K562 (cell line): ENCODE measurements at regions not wholly inside any gene's neighbourhood (a gene's known extent, or its start where the extent isn't known, plus 50 kb on each side); places are given as distances from the start of the nearest gene placed in this dataset.

Experiments used
- ATAC-seq: fragments of 200-7000 bp; cut with Tn5 transposase; 3 replicates; pipeline ENCODE4 v1.9.1; 2020; ENCODE audit warnings: moderate library complexity
- BruUV-seq: library from RNA; stranded (reverse); fragments of 400-500 nt; replicated peaks from 2 replicates; lab custom pipeline; 2021; lab: Mats Ljungman, UMichigan
- CTCF ChIA-PET: fragments of 300-600 bp; formaldehyde crosslinking; extraction: SDS; loops from one replicate; lab custom pipeline; 2021; ENCODE audit warnings: low intra/inter-chr PET ratio; lab: Yijun Ruan, JAX
- POLR2A ChIA-PET: fragments of 300-600, 350-650 bp; sonication (Branson Sonifier 250); formaldehyde crosslinking; extraction: SDS; loops from one replicate; lab custom pipeline; 2021; ENCODE audit warnings: antibody characterized with exemption, inconsistent platforms; lab: Yijun Ruan, JAX
- DNase-seq, 4 experiments: peaks; one replicate each; pipeline versions ENCODE4 v3.0.0 to v3.0.0-alpha.2; 2011 to 2018; ENCODE audit warnings: low spot score in 3 of 4, mixed read lengths in 3 of 4; ENCODE audit errors: extremely low read depth in 1 of 4
- FAIRE-seq: peaks from 2 replicates; lab custom pipeline; 2011; peaks lifted over from hg19 to GRCh38; lab: Jason Lieb, UNC
- H2AFZ ChIP-seq: 2 replicates; pipeline ENCODE4 v1.6.0; 2011; ENCODE audit warnings: low read depth, low read length, control low read depth, inconsistent platforms
- H3K27ac ChIP-seq: fragments of 200-600 bp; 3 replicates; pipeline ENCODE4 v1.8.0; 2011; ENCODE audit warnings: low read depth, mild to moderate bottlenecking, control low read depth, inconsistent platforms, low read length, moderate library complexity, mixed read lengths; ENCODE audit errors: extremely low read depth
- H3K27me3 ChIP-seq, 2 experiments: fragments of 300-600 bp in 1 of 2; 2 replicates in 1 of 2; 3 replicates in 1 of 2; pipeline versions ENCODE4 v1.6.0 to v1.8.0; 2011; ENCODE audit warnings: inconsistent platforms in 2 of 2, low read length in 2 of 2, mild to moderate bottlenecking in 1 of 2, mixed read lengths in 1 of 2, moderate library complexity in 1 of 2; ENCODE audit not compliant: control insufficient read depth in 2 of 2, insufficient read depth in 2 of 2
- H3K36me3 ChIP-seq: fragments of 300-600 bp; 3 replicates; pipeline ENCODE4 v1.8.0; 2011; ENCODE audit warnings: mild to moderate bottlenecking, low read length, inconsistent platforms; ENCODE audit not compliant: control insufficient read depth, insufficient read depth
- H3K4me1 ChIP-seq, 2 experiments: fragments of 200-600 bp in 1 of 2; replicated peaks in 1 of 2; 2 replicates in 1 of 2; 3 replicates in 1 of 2; pipeline versions ENCODE4 v1.5.1 to v1.8.0; 2011; ENCODE audit warnings: inconsistent platforms in 2 of 2, low read length in 2 of 2, mild to moderate bottlenecking in 1 of 2, mixed read lengths in 1 of 2, moderate library complexity in 1 of 2; ENCODE audit not compliant: control insufficient read depth in 2 of 2, insufficient read depth in 2 of 2
- H3K4me2 ChIP-seq: 2 replicates; pipeline ENCODE4 v1.6.1; 2011; ENCODE audit warnings: low read length, control low read depth, inconsistent platforms, mixed read lengths; ENCODE audit not compliant: insufficient read depth
- H3K4me3 ChIP-seq: fragments of 200-600 bp; sonication (generic), shearing (Covaris generic); 2 replicates; pipeline ENCODE4 v1.5.1; 2016; ENCODE audit warnings: control low read depth, inconsistent platforms
- H3K79me2 ChIP-seq: fragments of 200-600 bp; 3 replicates; pipeline ENCODE4 v1.8.0; 2011; ENCODE audit warnings: low read length, inconsistent platforms; ENCODE audit not compliant: control insufficient read depth, insufficient read depth
- H3K9ac ChIP-seq, 2 experiments: 2 replicates each; pipeline versions ENCODE4 v1.6.0 to v1.6.1; 2011; ENCODE audit warnings: low read depth in 2 of 2, low read length in 2 of 2, control low read depth in 1 of 2, inconsistent platforms in 1 of 2, mild to moderate bottlenecking in 1 of 2, mixed read lengths in 1 of 2; ENCODE audit not compliant: insufficient read depth in 1 of 2
- H3K9me1 ChIP-seq: one replicate; pipeline ENCODE4 v1.6.0; 2011; ENCODE audit warnings: inconsistent platforms, mild to moderate bottlenecking, low read length, moderate library complexity; ENCODE audit not compliant: control insufficient read depth, insufficient read depth
- H3K9me3 ChIP-seq: replicated peaks from 2 replicates; pipeline ENCODE4 v1.5.1; 2011; ENCODE audit warnings: low read depth, low read length, inconsistent platforms; ENCODE audit not compliant: control insufficient read depth, insufficient read depth
- H4K20me1 ChIP-seq: replicated peaks from 2 replicates; pipeline ENCODE4 v1.6.1; 2011; ENCODE audit warnings: low read length, inconsistent platforms, mixed read lengths; ENCODE audit not compliant: control insufficient read depth, insufficient read depth
- ATF7 ChIP-seq: fragments of 450-650 bp; IDR thresholded peaks from 2 replicates; pipeline ENCODE4 v1.7.1; 2014; ENCODE audit warnings: mild to moderate bottlenecking, moderate library complexity
- CSDE1 ChIP-seq, 2 experiments: fragments of 450-650 bp; IDR thresholded peaks; 2 replicates each; pipeline ENCODE4 v1.6.1; 2016; ENCODE audit warnings: mild to moderate bottlenecking in 1 of 2
- ELK3 ChIP-seq: fragments of 450-650 bp; formaldehyde crosslinking; IDR thresholded peaks from 2 replicates; pipeline ENCODE4 v1.4.0; 2020; ENCODE audit warnings: mild to moderate bottlenecking
- GTF2A2 ChIP-seq: IDR thresholded peaks from 2 replicates; pipeline ENCODE4 v1.6.1; 2016; ENCODE audit warnings: mild to moderate bottlenecking, missing genetic modification characterization, missing compliant biosample characterization
- HNRNPLL ChIP-seq: fragments of 200-400 bp; formaldehyde crosslinking; IDR thresholded peaks from 2 replicates; pipeline ENCODE4 v1.6.1; 2017; ENCODE audit warnings: low read length, low read depth, mild to moderate bottlenecking; ENCODE audit not compliant: poor library complexity, severe bottlenecking
- L3MBTL2 ChIP-seq: fragments of 450-650 bp; IDR thresholded peaks from 2 replicates; pipeline ENCODE4 v1.6.1; 2016; ENCODE audit warnings: mild to moderate bottlenecking, moderate library complexity
- PCBP1 ChIP-seq: fragments of 200-400 bp; formaldehyde crosslinking; IDR thresholded peaks from 2 replicates; pipeline ENCODE4 v1.6.1; 2018; ENCODE audit warnings: mild to moderate bottlenecking, low read depth, low read length; ENCODE audit not compliant: poor library complexity, severe bottlenecking
- PHF20 ChIP-seq: fragments of 450-650 bp; IDR thresholded peaks from 2 replicates; pipeline ENCODE4 v1.6.1; 2018; ENCODE audit not compliant: partially characterized antibody
- POLR2A ChIP-seq: fragments of 450-650 bp; conservative IDR thresholded peaks from 2 replicates; pipeline ENCODE4 v1.6.1; 2016
- RB1 ChIP-seq: fragments of 450-650 bp; IDR thresholded peaks from 2 replicates; pipeline ENCODE4 v1.6.1; 2017; ENCODE audit warnings: low read depth, mild to moderate bottlenecking
- RERE ChIP-seq: sonication (generic); formaldehyde crosslinking; IDR thresholded peaks from 2 replicates; pipeline ENCODE4 v1.8.0; 2023; ENCODE audit warnings: missing genetic modification reagents, mild to moderate bottlenecking, borderline replicate concordance
- ZC3H4 ChIP-seq: sonication (generic); formaldehyde crosslinking; IDR thresholded peaks from 2 replicates; pipeline ENCODE4 v1.9.0; 2021; ENCODE audit warnings: missing genetic modification reagents, borderline replicate concordance
- ZNF143 ChIP-seq: sonication (generic); formaldehyde crosslinking; IDR thresholded peaks from 2 replicates; pipeline ENCODE4 v1.9.0; 2022; ENCODE audit warnings: mild to moderate bottlenecking, missing genetic modification reagents
- ZNF609 ChIP-seq: sonication (generic); formaldehyde crosslinking; IDR thresholded peaks from 2 replicates; pipeline ENCODE4 v1.8.1; 2023; ENCODE audit warnings: missing genetic modification reagents, mild to moderate bottlenecking, borderline replicate concordance
- WGBS: fragments of 100-300 bp; shearing (Covaris generic); methylation state at CpG from one replicate; pipeline ENCODE4 v1.1.6; 2016; ENCODE audit warnings: low coverage, mixed read lengths; ENCODE audit not compliant: insufficient coverage; ENCODE audit errors: missing lambda C conversion rate; 5-methylcytosine and 5-hydroxymethylcytosine counted together
- in situ Hi-C: fragments of 300-500 bp; cut with MboI; formaldehyde crosslinking; loops from 4 replicates; pipeline ENCODE4 v1.15.0; 2018; ENCODE audit warnings: inconsistent platforms, mixed read lengths
- intact Hi-C: fragments of 100-400 bp; cut with micrococcal nuclease; formaldehyde crosslinking; loops from 2 replicates; pipeline ENCODE4 v1.14.2; 2022

- WGBS: 7% methylated on average over 3 of the region's 3 CpGs
- no peak for FAIRE-seq
- in situ Hi-C loops: no loop called here
- TF ChIP-seq RERE: no peak
- TF ChIP-seq RB1: no peak
- no peak for TF ChIP-seq PHF20
- TF ChIP-seq GTF2A2: no peak
- TF ChIP-seq PCBP1: no peak
- no peak for TF ChIP-seq ELK3
- TF ChIP-seq ZNF609 (CRISPR knock-in tag): no peak
- TF ChIP-seq ZC3H4 (CRISPR knock-in tag): no peak
- TF ChIP-seq L3MBTL2: no peak
- no peak for TF ChIP-seq ATF7
- no peak for TF ChIP-seq CSDE1 (IDR thresholded peaks at IDR 0.05)
- TF ChIP-seq POLR2A: no peak
- TF ChIP-seq HNRNPLL: no peak
- TF ChIP-seq ZNF143 (CRISPR knock-in tag): no peak
Measured at GRCh38 chr11:25863986-25864385, 467.9 kb upstream of the ANO3 start.

More at GRCh38 chr11:25863986-25864385, 467.9 kb upstream of the ANO3 start:
- BruUV-seq: no TSS peak
- H3K27me3 ChIP-seq: no peaks in the 10 kb centered on the region
- H3K4me2 ChIP-seq: no peak overlapping the region
- H3K9ac ChIP-seq: no peak overlapping the region
- POLR2A ChIA-PET: no interaction called here
- no peaks in the 10 kb centered on the region for H3K9me3 ChIP-seq
- no peaks in the 10 kb centered on the region for H3K4me1 ChIP-seq
- H3K9me1 ChIP-seq: no peaks in the 10 kb centered on the region
- H3K36me3 ChIP-seq: no peaks in the 10 kb centered on the region
- CTCF ChIA-PET: no interaction called here
- no peak overlapping the region for H3K4me3 ChIP-seq
- ATAC-seq: no peak
- H3K79me2 ChIP-seq: no peaks in the 10 kb centered on the region
- no peak for DNase-seq
- no peaks in the 10 kb centered on the region for H4K20me1 ChIP-seq
- intact Hi-C loops: no loop called here
- H2AFZ ChIP-seq: no peak overlapping the region
- no peak overlapping the region for H3K27ac ChIP-seq
